Bronchial epithelial cell (primary cell): ENCODE measurements at regions not wholly inside any gene's neighbourhood (a gene's known extent, or its start where the extent isn't known, plus 50 kb on each side); places are given as distances from the start of the nearest gene placed in this dataset.

Source experiments
- DNase-seq: peaks from one replicate; pipeline ENCODE4 v3.0.0-alpha.2; 2010; ENCODE audit warnings: low read depth
- FAIRE-seq: peaks from 2 replicates; lab custom pipeline; 2011; peaks lifted over from hg19 to GRCh38; lab: Jason Lieb, UNC
- H3K27me3 ChIP-seq: 2 replicates; pipeline ENCODE4 v1.5.1; 2011; ENCODE audit warnings: low read length; ENCODE audit not compliant: control insufficient read depth, insufficient read depth
- H3K36me3 ChIP-seq: 2 replicates; pipeline ENCODE4 v1.5.1; 2011; ENCODE audit warnings: low read length; ENCODE audit not compliant: control insufficient read depth, insufficient read depth
- H3K4me3 ChIP-seq: 2 replicates; pipeline ENCODE4 v1.5.1; 2011; ENCODE audit warnings: mild to moderate bottlenecking, low read depth, low read length, control low read depth
- TF ChIP-seq, protein P1 (sequence below): IDR thresholded peaks from 2 replicates; pipeline ENCODE4 v1.5.1; 2011; ENCODE audit warnings: mild to moderate bottlenecking, moderate library complexity, low read length, control low read depth, inconsistent platforms; ENCODE audit not compliant: insufficient read depth, severe bottlenecking

GRCh38 chr4:149280806-149281205 is 534.8 kb downstream of the IQCM start:
- TF ChIP-seq, protein P1, sequence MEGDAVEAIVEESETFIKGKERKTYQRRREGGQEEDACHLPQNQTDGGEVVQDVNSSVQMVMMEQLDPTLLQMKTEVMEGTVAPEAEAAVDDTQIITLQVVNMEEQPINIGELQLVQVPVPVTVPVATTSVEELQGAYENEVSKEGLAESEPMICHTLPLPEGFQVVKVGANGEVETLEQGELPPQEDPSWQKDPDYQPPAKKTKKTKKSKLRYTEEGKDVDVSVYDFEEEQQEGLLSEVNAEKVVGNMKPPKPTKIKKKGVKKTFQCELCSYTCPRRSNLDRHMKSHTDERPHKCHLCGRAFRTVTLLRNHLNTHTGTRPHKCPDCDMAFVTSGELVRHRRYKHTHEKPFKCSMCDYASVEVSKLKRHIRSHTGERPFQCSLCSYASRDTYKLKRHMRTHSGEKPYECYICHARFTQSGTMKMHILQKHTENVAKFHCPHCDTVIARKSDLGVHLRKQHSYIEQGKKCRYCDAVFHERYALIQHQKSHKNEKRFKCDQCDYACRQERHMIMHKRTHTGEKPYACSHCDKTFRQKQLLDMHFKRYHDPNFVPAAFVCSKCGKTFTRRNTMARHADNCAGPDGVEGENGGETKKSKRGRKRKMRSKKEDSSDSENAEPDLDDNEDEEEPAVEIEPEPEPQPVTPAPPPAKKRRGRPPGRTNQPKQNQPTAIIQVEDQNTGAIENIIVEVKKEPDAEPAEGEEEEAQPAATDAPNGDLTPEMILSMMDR, result no peak
- FAIRE-seq (no peak), DNase-seq (no peak)
- H3K27me3 ChIP-seq, result no peaks in the 10 kb centered on the region
- no peaks in the 10 kb centered on the region for H3K36me3 ChIP-seq
- H3K4me3 ChIP-seq, result no peak overlapping the region

DNA sequence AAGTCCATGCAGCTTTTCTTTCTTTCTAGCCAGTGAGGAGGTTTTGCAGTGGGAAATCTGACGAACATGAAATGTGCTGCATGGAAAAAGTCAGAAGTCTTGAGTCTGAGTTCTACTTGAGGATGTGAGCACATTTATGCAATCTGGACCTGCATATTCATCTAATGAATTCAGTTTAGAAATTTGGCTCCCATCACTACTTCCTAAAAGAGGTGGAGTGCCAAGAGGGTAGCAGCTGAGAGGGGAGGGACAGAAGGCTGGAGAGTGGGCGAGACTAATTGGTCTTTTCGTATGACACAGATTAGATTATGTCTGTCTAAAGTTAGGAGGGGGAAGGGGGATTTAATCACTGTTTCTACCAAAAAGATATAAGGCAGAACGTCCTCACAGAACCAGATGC is 535.9 kb downstream of the IQCM start:
- TF ChIP-seq, protein P1, result no peak
- FAIRE-seq, result no peak
- no peak overlapping the region for H3K4me3 ChIP-seq
- no peaks in the 10 kb centered on the region for H3K27me3 ChIP-seq
- no peaks in the 10 kb centered on the region for H3K36me3 ChIP-seq
- DNase-seq, result no peak

DNA sequence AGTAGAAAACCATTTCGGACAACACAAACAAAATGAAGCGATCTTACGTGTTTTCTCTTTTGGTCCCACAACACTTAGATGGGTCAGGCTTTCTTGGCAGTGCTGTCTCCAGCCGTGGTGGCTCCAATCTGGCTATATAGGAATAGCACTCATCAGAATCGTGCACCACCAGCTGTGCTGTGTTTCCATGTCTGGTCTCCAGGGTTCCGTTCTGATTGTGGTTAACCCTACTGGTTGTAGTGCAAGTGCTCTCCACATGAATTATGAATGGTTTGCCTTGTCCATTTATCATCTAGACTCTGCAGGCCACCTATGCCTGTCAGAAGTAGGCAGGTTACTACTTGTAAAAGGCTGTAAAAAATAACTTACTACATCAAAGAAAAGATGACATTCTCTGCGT is 536.3 kb downstream of the IQCM start:
- H3K27me3 ChIP-seq, result no peaks in the 10 kb centered on the region
- TF ChIP-seq, protein P1, result no peak
- FAIRE-seq, result no peak
- H3K4me3 ChIP-seq, result no peak overlapping the region
- peak; percentile 8 for DNase-seq
- H3K36me3 ChIP-seq, result no peaks in the 10 kb centered on the region

DNA sequence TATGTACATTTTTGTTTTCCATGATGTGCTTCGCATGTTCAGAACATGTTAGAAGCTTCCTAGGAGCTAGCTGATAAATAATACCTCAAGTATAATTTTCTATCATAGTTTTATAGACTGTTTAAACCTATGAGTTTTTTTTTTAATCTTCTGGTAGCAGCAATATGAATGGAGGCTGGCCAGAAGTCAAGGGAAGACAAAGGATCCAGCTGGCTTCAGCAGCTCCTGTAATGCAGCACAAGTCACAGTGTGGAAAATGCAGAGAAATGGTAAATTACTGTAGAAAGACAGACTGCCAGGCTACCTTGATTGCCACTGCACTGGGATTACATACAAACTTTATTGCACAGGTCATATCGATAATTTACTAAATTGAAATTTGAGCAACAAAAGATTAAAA is 537.9 kb downstream of the IQCM start:
- no peaks in the 10 kb centered on the region for H3K36me3 ChIP-seq
- no peaks in the 10 kb centered on the region for H3K27me3 ChIP-seq
- no peak overlapping the region for H3K4me3 ChIP-seq
- FAIRE-seq (no peak), DNase-seq (no peak)
- TF ChIP-seq, protein P1, result no peak

- Histone ChIP-seq H3K36me3 (no peaks in the 10 kb centered on the region), H3K4me3 (no peak overlapping the region), H3K27me3 (no peaks in the 10 kb centered on the region)
- no peak for DNase-seq
- FAIRE-seq, result no peak
- TF ChIP-seq, protein P1, result no peak
Observed at GRCh38 chr4:149269835-149270234, 545.8 kb downstream of the IQCM start.

- DNase-seq (no peak), FAIRE-seq (no peak)
- TF ChIP-seq, protein P1, result no peak
Observed at GRCh38 chr4:149266301-149266700, 549.3 kb downstream of the IQCM start.

More at GRCh38 chr4:149266301-149266700, 549.3 kb downstream of the IQCM start:
- Histone ChIP-seq H3K4me3 (no peak overlapping the region), H3K36me3 (no peaks in the 10 kb centered on the region), H3K27me3 (no peaks in the 10 kb centered on the region)
